WTC11 (cell line): ENCODE measurements at regions not wholly inside any gene's neighbourhood (a gene's known extent, or its start where the extent isn't known, plus 50 kb on each side); places are given as distances from the start of the nearest gene placed in this dataset.

ENCODE experiments used
- ATAC-seq: fragments of 200-7000 bp; cut with Tn5 transposase; 2 replicates; pipeline ENCODE4 v1.10.0; 2021; ENCODE audit warnings: mild to moderate bottlenecking, moderate library complexity
- CTCF ChIA-PET: fragments of 300-600 bp; sonication (Branson Sonifier 250); formaldehyde crosslinking; loops from one replicate; lab custom pipeline; 2021; ENCODE audit warnings: antibody characterized with exemption; lab: Charles Lee
- POLR2A ChIA-PET: fragments of 350-600 bp; sonication (Branson Sonifier 250); formaldehyde crosslinking; loops from one replicate; lab custom pipeline; 2021; ENCODE audit warnings: antibody characterized with exemption; lab: Charles Lee
- DNase-seq: peaks from one replicate; pipeline ENCODE4 v3.0.0; 2021; ENCODE audit warnings: low spot score
- H3K27ac Mint-ChIP-seq: 2 replicates; pipeline ENCODE4 v1.8.0; 2021; ENCODE audit warnings: mixed read lengths
- H3K27me3 Mint-ChIP-seq: 2 replicates; pipeline ENCODE4 v1.8.0; 2021; ENCODE audit warnings: low read depth, mild to moderate bottlenecking, moderate library complexity, mixed read lengths
- H3K36me3 Mint-ChIP-seq: 2 replicates; pipeline ENCODE4 v1.8.0; 2021; ENCODE audit warnings: mixed read lengths
- H3K4me1 Mint-ChIP-seq: 2 replicates; pipeline ENCODE4 v1.8.0; 2022; ENCODE audit warnings: mixed read lengths
- H3K4me3 Mint-ChIP-seq: 2 replicates; pipeline ENCODE4 v1.8.0; 2021; ENCODE audit warnings: mild to moderate bottlenecking, moderate library complexity, mixed read lengths
- H3K9me3 Mint-ChIP-seq: 2 replicates; pipeline ENCODE4 v1.8.0; 2021; ENCODE audit warnings: mixed read lengths
- ARID4B ChIP-seq: sonication (generic); formaldehyde crosslinking; IDR thresholded peaks from 2 replicates; pipeline ENCODE4 v1.8.0; 2023; ENCODE audit warnings: missing genetic modification reagents, mild to moderate bottlenecking, borderline replicate concordance
- CREB1 ChIP-seq: sonication (generic); formaldehyde crosslinking; IDR thresholded peaks from 2 replicates; pipeline ENCODE4 v1.8.0; 2023; ENCODE audit warnings: mild to moderate bottlenecking, missing genetic modification reagents
- FOXK1 ChIP-seq: sonication (generic); formaldehyde crosslinking; IDR thresholded peaks from 2 replicates; pipeline ENCODE4 v1.8.0; 2022; ENCODE audit warnings: mild to moderate bottlenecking, moderate library complexity, missing genetic modification reagents
- FOXP1 ChIP-seq: sonication (generic); formaldehyde crosslinking; IDR thresholded peaks from 2 replicates; pipeline ENCODE4 v1.8.0; 2022; ENCODE audit warnings: missing genetic modification reagents, mild to moderate bottlenecking, moderate library complexity, borderline replicate concordance
- RORB ChIP-seq: fragments of 250-450 bp; sonication (Bioruptor Pico); IDR thresholded peaks from 2 replicates; pipeline ENCODE4 v1.9.0; 2021; ENCODE audit warnings: mild to moderate bottlenecking
- SOX15 ChIP-seq: fragments of 250-450 bp; sonication (Bioruptor Pico); IDR thresholded peaks from 2 replicates; pipeline ENCODE4 v1.9.0; 2021; ENCODE audit warnings: mild to moderate bottlenecking
- USF2 ChIP-seq: sonication (generic); formaldehyde crosslinking; IDR thresholded peaks from 2 replicates; pipeline ENCODE4 v1.8.1; 2023; ENCODE audit warnings: mild to moderate bottlenecking, missing genetic modification reagents, moderate library complexity
- ZNF232 ChIP-seq: sonication (generic); formaldehyde crosslinking; IDR thresholded peaks from 2 replicates; pipeline ENCODE4 v1.8.0; 2022; ENCODE audit warnings: mild to moderate bottlenecking, missing genetic modification reagents
- ZNF281 ChIP-seq: sonication (generic); formaldehyde crosslinking; IDR thresholded peaks from 2 replicates; pipeline ENCODE4 v1.8.0; 2023; ENCODE audit warnings: mild to moderate bottlenecking, missing genetic modification reagents
- ZNF423 ChIP-seq: fragments of 250-450 bp; sonication (Bioruptor Pico); IDR thresholded peaks from 2 replicates; pipeline ENCODE4 v2.1.2; 2022; ENCODE audit warnings: mild to moderate bottlenecking, moderate library complexity
- ZSCAN18 ChIP-seq: fragments of 250-450 bp; sonication (Bioruptor Pico); IDR thresholded peaks from 2 replicates; pipeline ENCODE4 v2.1.2; 2022; ENCODE audit warnings: mild to moderate bottlenecking, moderate library complexity
- TF ChIP-seq, protein P1 (sequence below): fragments of 250-450 bp; sonication (Bioruptor Pico); IDR thresholded peaks from 2 replicates; pipeline ENCODE4 v1.9.0; 2021; ENCODE audit warnings: mild to moderate bottlenecking, borderline replicate concordance
- TF ChIP-seq, protein P2 (sequence below): sonication (generic); formaldehyde crosslinking; IDR thresholded peaks from 2 replicates; pipeline ENCODE4 v1.8.1; 2022; ENCODE audit warnings: low read depth, missing genetic modification reagents, borderline replicate concordance
- TF ChIP-seq, protein P3 (sequence below): sonication (generic); formaldehyde crosslinking; IDR thresholded peaks from 2 replicates; pipeline ENCODE4 v1.8.1; 2022; ENCODE audit warnings: mild to moderate bottlenecking, moderate library complexity, missing genetic modification reagents
- TF ChIP-seq, protein P4 (sequence below): fragments of 250-450 bp; sonication (Bioruptor Pico); conservative IDR thresholded peaks from 2 replicates; pipeline ENCODE4 v1.9.0; 2021; ENCODE audit warnings: mild to moderate bottlenecking

DNA sequence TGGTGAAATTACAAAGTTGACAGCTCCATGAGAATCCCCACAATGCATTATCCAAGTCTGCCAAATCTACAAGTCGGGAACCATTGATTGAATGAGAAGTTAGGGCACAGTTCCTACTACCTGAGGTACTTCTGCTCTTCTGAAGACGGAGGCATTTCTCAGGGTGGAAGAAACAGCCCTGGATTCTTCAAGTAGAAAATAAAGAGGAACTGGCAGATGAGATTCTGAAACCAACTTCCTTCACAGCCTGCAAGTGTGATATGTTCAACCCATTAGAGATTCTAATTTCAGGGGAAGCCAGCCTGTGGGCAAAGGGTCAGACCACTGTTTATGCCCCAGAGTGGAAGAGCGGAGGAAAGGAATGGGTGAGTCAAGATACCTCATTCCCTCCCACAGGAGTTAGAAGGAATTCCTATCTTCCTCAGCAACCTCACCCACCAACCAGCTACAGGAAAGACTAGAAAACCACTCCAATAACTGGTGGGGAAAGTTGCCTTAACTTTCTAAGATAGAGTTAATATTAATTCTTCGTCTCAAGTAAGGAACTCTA is 50.5 kb upstream of the BMPER start:
- peaks cover 4% of the 10 kb centered on the region; the same call in 1 of the 2 replicates for H3K36me3 Mint-ChIP-seq
- DNase-seq, result no peak
- no peak overlapping the region for H3K4me3 Mint-ChIP-seq
- POLR2A ChIA-PET, result no interaction called here
- ATAC-seq, result no peak
- H3K9me3 Mint-ChIP-seq, result peaks cover 8% of the 10 kb centered on the region
- no peaks in the 10 kb centered on the region for H3K27me3 Mint-ChIP-seq
- H3K27ac Mint-ChIP-seq, result no peak overlapping the region
- H3K4me1 Mint-ChIP-seq, result peaks cover 6% of the 10 kb centered on the region; the same call in 1 of the 2 replicates
- CTCF ChIA-PET, result no interaction called here
- TF ChIP-seq CREB1 (CRISPR knock-in tag), result no peak
- TF ChIP-seq USF2 (CRISPR knock-in tag), result no peak
- no peak for TF ChIP-seq ZNF232 (CRISPR knock-in tag)
- TF ChIP-seq, protein P1, sequence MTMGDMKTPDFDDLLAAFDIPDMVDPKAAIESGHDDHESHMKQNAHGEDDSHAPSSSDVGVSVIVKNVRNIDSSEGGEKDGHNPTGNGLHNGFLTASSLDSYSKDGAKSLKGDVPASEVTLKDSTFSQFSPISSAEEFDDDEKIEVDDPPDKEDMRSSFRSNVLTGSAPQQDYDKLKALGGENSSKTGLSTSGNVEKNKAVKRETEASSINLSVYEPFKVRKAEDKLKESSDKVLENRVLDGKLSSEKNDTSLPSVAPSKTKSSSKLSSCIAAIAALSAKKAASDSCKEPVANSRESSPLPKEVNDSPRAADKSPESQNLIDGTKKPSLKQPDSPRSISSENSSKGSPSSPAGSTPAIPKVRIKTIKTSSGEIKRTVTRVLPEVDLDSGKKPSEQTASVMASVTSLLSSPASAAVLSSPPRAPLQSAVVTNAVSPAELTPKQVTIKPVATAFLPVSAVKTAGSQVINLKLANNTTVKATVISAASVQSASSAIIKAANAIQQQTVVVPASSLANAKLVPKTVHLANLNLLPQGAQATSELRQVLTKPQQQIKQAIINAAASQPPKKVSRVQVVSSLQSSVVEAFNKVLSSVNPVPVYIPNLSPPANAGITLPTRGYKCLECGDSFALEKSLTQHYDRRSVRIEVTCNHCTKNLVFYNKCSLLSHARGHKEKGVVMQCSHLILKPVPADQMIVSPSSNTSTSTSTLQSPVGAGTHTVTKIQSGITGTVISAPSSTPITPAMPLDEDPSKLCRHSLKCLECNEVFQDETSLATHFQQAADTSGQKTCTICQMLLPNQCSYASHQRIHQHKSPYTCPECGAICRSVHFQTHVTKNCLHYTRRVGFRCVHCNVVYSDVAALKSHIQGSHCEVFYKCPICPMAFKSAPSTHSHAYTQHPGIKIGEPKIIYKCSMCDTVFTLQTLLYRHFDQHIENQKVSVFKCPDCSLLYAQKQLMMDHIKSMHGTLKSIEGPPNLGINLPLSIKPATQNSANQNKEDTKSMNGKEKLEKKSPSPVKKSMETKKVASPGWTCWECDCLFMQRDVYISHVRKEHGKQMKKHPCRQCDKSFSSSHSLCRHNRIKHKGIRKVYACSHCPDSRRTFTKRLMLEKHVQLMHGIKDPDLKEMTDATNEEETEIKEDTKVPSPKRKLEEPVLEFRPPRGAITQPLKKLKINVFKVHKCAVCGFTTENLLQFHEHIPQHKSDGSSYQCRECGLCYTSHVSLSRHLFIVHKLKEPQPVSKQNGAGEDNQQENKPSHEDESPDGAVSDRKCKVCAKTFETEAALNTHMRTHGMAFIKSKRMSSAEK (CRISPR knock-in tag), result no peak
- TF ChIP-seq FOXK1 (CRISPR knock-in tag), result no peak
- no peak for TF ChIP-seq ZSCAN18
- TF ChIP-seq SOX15, result no peak
- no peak for TF ChIP-seq RORB (CRISPR knock-in tag)
- TF ChIP-seq FOXP1 (CRISPR knock-in tag), result no peak
- no peak for TF ChIP-seq ZNF281 (CRISPR knock-in tag)
- TF ChIP-seq ARID4B (CRISPR knock-in tag), result no peak
- TF ChIP-seq, protein P2, sequence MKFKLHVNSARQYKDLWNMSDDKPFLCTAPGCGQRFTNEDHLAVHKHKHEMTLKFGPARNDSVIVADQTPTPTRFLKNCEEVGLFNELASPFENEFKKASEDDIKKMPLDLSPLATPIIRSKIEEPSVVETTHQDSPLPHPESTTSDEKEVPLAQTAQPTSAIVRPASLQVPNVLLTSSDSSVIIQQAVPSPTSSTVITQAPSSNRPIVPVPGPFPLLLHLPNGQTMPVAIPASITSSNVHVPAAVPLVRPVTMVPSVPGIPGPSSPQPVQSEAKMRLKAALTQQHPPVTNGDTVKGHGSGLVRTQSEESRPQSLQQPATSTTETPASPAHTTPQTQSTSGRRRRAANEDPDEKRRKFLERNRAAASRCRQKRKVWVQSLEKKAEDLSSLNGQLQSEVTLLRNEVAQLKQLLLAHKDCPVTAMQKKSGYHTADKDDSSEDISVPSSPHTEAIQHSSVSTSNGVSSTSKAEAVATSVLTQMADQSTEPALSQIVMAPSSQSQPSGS (CRISPR knock-in tag), result no peak
- TF ChIP-seq, protein P3, sequence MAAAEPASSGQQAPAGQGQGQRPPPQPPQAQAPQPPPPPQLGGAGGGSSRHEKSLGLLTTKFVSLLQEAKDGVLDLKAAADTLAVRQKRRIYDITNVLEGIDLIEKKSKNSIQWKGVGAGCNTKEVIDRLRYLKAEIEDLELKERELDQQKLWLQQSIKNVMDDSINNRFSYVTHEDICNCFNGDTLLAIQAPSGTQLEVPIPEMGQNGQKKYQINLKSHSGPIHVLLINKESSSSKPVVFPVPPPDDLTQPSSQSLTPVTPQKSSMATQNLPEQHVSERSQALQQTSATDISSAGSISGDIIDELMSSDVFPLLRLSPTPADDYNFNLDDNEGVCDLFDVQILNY (CRISPR knock-in tag), result no peak
- TF ChIP-seq, protein P4, sequence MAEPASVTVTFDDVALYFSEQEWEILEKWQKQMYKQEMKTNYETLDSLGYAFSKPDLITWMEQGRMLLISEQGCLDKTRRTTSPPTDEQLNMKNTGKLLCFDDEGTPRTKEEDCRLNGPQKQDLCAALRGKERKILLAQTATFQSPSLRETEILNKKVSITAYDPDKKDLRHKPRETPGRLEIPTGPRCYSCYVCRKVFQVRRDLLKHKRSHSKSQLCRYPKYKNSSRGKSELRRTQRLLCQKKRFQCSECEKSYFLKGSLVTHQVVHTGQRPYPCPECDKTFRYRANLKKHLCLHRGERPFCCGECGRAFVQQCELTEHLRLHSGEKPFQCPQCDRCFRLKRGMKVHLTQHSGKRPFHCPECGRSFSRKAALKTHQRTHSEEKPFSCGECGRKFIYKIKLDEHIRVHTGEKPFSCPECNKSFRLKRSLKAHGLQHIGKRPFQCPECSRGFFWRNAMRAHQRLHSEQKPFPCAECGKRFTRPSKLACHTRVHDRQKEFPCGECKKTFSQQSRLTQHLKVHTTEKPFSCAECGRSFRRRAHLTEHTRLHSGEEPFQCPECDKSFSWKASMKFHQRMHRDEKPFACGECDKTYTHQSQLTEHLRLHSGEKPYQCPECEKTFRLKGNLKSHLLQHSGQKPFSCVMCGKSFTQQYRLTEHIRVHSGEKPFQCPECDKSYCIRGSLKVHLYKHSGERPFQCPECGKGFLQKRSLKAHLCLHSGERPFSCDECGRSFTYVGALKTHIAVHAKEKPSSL (CRISPR knock-in tag), result no peak
- no peak for TF ChIP-seq ZNF423 (CRISPR knock-in tag)
- TF ChIP-seq, all 79 proteins: peak for 0
